Fibroblast of skin of back (primary cell): ENCODE measurements at regions not wholly inside any gene's neighbourhood (a gene's known extent, or its start where the extent isn't known, plus 50 kb on each side); places are given as distances from the start of the nearest gene placed in this dataset.
A peak's percentile ranks its signal among the peaks of the same experiment; 100 is the strongest.
"Not testable (repeated sequence)": the region's sequence is repeated elsewhere in the genome, so short reads cannot be mapped to it uniquely, and the experiment has no call there.

Source experiments
- DNase-seq: peaks from one replicate; pipeline ENCODE4 v3.0.0-alpha.2; 2013

GRCh38 chr4:130021706-130022105, 925.8 kb downstream of the C4orf33 start:
- no peak for DNase-seq

- no peak for DNase-seq
Observed at GRCh38 chr4:130023088-130023487, 927.1 kb downstream of the C4orf33 start.

DNA sequence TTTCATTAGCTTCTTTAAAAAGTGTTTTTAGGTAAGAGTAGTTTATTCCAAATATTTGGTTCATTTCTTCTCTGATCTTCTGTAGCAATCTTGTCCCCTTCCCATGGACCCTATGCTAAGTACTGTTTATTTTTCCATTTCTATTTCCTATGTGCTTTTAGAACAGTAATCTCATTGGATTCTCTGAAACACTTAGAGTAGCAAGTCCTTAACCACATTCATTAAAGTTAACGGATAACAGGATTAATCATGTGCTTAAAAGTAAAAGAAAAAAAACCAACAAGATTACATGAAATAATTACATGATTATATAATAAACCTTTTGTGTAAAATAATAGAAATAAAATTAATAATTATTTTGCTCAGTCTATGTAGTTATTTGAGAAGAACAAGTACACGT, 929.7 kb downstream of the C4orf33 start:
- DNase-seq: no peak

- no peak for DNase-seq
Observed at GRCh38 chr4:130026185-130026584, 930.2 kb downstream of the C4orf33 start.

DNA sequence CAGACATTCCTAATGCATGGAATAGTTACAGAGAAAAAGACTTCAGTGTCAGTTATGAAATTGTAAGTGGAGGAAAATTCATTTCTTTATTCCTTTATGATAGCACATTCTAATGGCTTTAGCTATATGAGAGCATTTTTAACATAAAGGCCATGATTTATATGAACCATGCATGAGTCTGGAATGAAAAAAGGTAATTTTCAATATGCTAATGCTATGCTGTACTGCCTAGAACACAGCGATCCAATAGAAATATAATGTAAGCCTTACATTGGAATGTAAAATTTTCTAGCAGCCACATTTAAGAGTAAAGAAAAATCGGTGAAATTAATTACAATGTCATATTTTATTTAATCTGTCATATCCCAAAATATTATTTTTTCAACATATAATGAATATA, 932.0 kb downstream of the C4orf33 start:
- no peak for DNase-seq

DNA sequence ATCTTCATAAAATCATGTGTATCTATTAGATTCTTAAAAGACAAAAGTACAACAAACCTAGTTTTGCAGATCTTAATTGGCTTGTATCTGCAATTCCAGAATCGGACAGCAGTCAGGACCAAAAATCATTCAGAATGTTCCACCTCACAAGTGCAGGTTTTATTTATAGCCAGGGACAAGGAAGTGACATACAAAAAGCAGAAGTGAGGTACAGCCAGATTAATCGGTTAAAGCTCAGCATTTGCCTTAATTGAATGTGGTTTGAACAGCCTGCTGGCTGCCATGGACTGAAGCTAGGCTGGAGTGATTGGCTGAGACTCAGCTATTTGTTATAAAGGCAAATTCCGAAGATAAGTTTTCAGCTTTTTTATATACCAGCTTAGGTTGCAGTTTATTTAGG, 932.6 kb downstream of the C4orf33 start:
- DNase-seq: no peak

DNA sequence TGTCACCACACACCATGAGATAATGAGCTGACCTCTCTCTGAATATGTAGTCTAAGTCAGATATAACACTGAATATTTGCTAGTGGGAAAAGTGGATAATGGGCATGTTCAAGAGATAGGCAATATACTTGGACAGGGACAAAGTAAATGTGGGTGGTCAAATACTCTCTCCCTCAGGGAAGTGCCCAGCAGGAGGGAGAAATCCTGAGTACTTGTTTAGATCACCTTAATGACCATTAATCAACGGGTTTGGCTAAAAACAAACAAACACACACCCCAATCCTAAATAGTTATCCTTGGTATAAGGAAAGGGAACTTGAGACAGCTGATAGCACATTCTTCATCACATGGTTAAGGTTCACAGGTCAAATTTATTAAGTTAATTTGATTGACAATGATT, 933.5 kb downstream of the C4orf33 start:
- DNase-seq: no peak

- no peak for DNase-seq
Observed at GRCh38 chr4:130031858-130032257, 935.9 kb downstream of the C4orf33 start.

GRCh38 chr4:130033657-130034056, 937.7 kb downstream of the C4orf33 start:
- not testable (repeated sequence) for DNase-seq

GRCh38 chr4:130034876-130035275, 938.9 kb downstream of the C4orf33 start:
- no peak for DNase-seq

DNA sequence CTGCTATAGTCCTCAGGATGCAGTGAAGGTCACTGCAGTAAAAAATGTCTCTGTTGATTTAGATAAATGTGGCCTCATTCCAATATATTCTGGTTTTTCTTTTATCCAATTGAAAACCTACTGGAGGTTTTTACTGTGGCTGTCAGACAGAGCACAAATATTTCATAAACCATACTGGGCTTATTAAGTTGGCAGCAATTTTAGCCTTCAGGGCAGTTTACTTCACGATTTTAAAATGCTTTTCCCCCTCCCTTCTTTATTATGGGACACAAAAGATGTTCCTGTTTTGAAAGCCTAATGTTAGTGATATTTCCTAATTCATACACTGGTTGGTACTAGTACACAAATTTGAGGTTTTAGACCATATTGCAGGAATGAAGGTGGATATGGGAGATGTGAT, 939.4 kb downstream of the C4orf33 start:
- peak; percentile 6 for DNase-seq

DNA sequence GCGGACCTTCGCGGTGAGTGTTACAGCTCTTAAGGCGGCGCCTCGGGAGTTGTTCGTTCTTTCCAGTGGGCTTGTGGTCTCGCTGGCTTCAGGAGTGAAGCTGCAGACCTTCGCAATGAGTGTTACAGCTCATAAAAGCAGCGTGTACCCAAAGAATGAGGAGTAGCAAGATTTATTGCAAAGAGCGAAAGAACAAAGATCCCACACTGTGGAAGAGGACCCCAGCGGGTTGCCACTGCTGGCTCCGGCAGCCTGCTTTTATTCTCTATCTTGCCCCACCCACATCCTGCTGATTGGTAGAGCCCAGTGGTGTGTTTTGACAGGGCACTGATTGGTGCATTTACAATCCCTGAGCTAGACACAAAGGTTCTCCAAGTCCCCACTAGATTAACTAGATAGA, 941.9 kb downstream of the C4orf33 start:
- not testable (repeated sequence) for DNase-seq

DNA sequence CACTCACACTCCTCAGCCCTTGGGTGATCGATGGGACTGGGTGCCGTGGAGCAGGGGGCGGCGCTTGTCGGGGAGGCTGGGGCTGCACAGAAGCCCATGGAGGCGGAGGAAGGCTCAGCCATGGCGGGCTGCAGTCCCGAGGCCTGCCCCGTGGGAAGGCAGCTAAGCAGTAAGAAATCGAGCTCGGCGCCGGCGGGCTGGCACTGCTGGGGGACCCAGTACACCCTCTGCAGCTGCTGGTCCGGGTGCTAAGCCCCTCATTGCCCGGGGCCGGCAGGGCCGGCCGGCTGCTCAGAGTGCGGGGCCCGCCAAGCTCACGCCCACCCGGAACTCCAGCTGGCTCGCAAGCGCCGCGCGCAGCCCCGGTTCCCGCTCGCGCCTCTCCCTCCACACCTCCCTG, 942.6 kb downstream of the C4orf33 start:
- DNase-seq: not testable (repeated sequence)

DNA sequence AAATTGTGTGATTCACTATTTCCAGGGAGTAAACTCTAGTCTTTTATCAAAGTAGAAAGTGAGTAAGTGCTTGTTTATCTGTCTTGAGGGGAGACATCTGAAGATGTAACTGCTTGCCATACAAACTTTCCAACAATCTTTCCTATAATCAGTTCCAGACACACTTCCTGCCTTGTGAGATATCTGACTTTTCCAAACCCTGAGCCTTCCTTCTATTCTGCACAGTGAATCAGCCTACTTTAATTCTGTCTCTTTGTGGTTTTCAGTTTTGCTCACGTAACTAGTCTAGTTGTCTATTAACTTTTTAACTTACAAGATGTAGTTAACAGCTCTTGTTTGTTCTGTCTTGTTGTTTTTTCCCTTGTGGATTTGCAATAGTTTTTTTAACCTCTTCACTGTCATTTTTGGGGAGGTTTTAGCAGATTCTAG, 947.8 kb downstream of the C4orf33 start:
- DNase-seq: peak; percentile 53

GRCh38 chr4:130044788-130045531, 949.0 kb downstream of the C4orf33 start:
- no peak for DNase-seq

GRCh38 chr4:130053723-130054122, 957.8 kb downstream of the C4orf33 start:
- no peak for DNase-seq

GRCh38 chr4:130054908-130055307, 959.0 kb downstream of the C4orf33 start:
- no peak for DNase-seq

GRCh38 chr4:130056286-130056685, 960.3 kb downstream of the C4orf33 start:
- DNase-seq: no peak

DNA sequence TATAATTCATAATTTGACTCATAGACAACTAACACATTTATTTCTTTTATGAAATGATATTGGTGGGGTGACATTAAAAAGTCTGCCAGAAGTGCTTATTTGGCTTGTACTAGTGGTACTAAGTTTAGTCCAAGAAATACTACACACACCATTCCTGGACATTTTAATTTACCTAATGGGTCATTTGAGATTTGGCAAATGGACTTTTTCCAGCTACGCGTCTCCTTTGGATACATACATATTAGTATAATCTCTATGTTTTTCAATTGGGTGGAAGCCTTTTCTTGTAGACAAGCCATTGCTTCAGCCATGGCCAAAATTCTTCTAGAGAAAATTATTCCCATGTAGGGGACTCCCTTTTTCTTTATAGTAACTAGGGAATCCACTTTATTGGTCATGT, 968.5 kb downstream of the C4orf33 start:
- no peak for DNase-seq

DNA sequence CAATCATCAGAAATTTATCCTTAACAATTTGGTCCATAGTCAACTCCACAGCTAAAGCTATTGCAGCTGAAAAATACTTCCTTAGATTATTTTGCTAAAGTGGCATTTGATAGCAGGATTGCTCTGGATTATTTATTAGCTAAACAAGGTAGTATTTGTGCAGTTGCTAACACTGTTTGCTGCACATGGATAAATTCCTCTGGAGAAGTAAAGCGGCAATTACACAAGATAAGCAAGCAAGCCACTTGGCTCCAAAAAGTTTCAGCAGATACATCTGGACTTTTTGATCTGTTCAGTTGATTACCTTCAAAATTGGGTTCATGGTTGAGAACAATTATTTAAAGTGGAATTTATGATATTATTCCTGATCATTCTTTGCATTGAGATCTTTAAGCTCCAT, 971.5 kb downstream of the C4orf33 start:
- DNase-seq: no peak

DNA sequence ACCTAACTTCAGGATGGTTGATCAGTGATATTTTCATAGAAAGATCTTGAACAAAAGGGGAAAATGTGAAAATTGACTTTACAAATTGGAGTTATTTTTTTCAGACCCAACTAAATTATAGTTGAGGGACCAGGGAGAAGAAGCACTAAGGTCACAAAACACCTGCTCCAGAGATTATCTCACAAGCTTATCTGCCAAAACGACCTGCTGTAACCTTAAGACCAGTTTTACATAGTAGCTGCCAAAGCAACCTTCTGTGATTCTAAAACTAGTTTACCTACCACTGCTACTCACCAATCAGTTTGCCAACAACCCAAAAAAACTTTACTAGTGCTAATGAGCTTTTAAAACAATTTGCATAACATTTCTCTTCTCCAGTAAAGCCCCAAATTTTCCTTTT, 972.1 kb downstream of the C4orf33 start:
- no peak for DNase-seq

GRCh38 chr4:130071746-130072145, 975.8 kb downstream of the C4orf33 start:
- peak; percentile 51 for DNase-seq

- no peak for DNase-seq
Observed at GRCh38 chr4:130073145-130073790, 977.3 kb downstream of the C4orf33 start.

DNA sequence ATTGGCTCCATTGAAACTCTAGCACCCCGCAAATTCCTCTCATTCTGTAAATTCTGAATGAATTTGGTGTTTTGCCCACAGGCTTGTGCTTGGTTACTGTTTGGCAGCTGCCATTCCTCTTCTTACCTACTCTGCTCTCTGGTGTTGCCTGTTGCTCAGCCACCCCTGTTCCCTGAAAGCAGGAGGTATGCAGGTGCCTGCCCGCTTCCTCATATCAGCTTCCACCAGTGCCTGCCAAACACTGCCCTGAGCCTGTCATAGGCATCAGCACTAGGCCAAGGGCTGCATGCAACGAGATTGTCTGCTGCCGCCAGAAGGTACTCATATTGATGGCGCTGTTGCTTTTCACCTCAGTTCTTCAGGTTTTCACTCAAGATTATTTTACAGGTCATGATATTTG, 978.1 kb downstream of the C4orf33 start:
- no peak for DNase-seq
